Endodermal cell (in vitro differentiated cells): ENCODE measurements at regions not wholly inside any gene's neighbourhood (a gene's known extent, or its start where the extent isn't known, plus 50 kb on each side); places are given as distances from the start of the nearest gene placed in this dataset.

ENCODE experiments used
- DNase-seq: peaks from one replicate; pipeline ENCODE4 v3.0.0-alpha.2; 2017
- H3K27ac ChIP-seq: 2 replicates; pipeline ENCODE4 v1.5.1; 2013; ENCODE audit warnings: mild to moderate bottlenecking, low read depth, low read length, moderate library complexity
- H3K27me3 ChIP-seq: 2 replicates; pipeline ENCODE4 v1.6.1; 2013; ENCODE audit warnings: mild to moderate bottlenecking, low read length, moderate library complexity; ENCODE audit not compliant: insufficient read depth, control insufficient read depth, poor library complexity, severe bottlenecking
- H3K36me3 ChIP-seq: 2 replicates; pipeline ENCODE4 v1.7.0; 2013; ENCODE audit warnings: mild to moderate bottlenecking, low read length, moderate library complexity; ENCODE audit not compliant: control insufficient read depth, insufficient read depth
- H3K4me1 ChIP-seq: one replicate; pipeline ENCODE4 v1.7.0; 2013; ENCODE audit warnings: low read length; ENCODE audit not compliant: control insufficient read depth, insufficient read depth
- H3K4me3 ChIP-seq: 2 replicates; pipeline ENCODE4 v1.5.1; 2013; ENCODE audit warnings: mild to moderate bottlenecking, low read length, moderate library complexity
- H3K9ac ChIP-seq: 2 replicates; pipeline ENCODE4 v1.6.1; 2013; ENCODE audit warnings: mild to moderate bottlenecking, low read length, moderate library complexity; ENCODE audit not compliant: poor library complexity, severe bottlenecking; ENCODE audit errors: extremely low read depth
- H3K9me3 ChIP-seq: 2 replicates; pipeline ENCODE4 v1.6.1; 2013; ENCODE audit warnings: mild to moderate bottlenecking, low read length, moderate library complexity; ENCODE audit not compliant: control insufficient read depth
- H3K27ac Mint-ChIP-seq: 2 replicates; pipeline ENCODE4 v1.8.0; 2020; ENCODE audit warnings: mixed read lengths
- H3K27me3 Mint-ChIP-seq: 2 replicates; pipeline ENCODE4 v1.8.0; 2021; ENCODE audit warnings: mild to moderate bottlenecking, mixed read lengths; ENCODE audit not compliant: insufficient read depth
- H3K36me3 Mint-ChIP-seq: 2 replicates; pipeline ENCODE4 v1.8.0; 2020; ENCODE audit warnings: low read depth, mixed read lengths
- H3K4me1 Mint-ChIP-seq: 2 replicates; pipeline ENCODE4 v1.8.0; 2020; ENCODE audit warnings: mixed read lengths
- H3K4me3 Mint-ChIP-seq: 2 replicates; pipeline ENCODE4 v1.8.0; 2020; ENCODE audit warnings: mild to moderate bottlenecking, moderate library complexity, mixed read lengths
- H3K9me3 Mint-ChIP-seq: 2 replicates; pipeline ENCODE4 v1.8.0; 2020; ENCODE audit warnings: mild to moderate bottlenecking, mixed read lengths
- CTCF ChIP-seq: fragments of 200-600 bp; sonication (generic); conservative IDR thresholded peaks from 2 replicates; pipeline ENCODE4 v1.5.0; 2021; ENCODE audit warnings: antibody characterized with exemption, mild to moderate bottlenecking
- WGBS, 2 experiments: methylation state at CpG; one replicate each; pipeline versions ENCODE4 v1.1.5 to v1.1.7; 2013; ENCODE audit warnings: missing lambda C conversion rate in 2 of 2, mixed read lengths in 1 of 2; ENCODE audit not compliant: insufficient coverage in 1 of 2, insufficient read length in 1 of 2; 5-methylcytosine and 5-hydroxymethylcytosine counted together

GRCh38 chr1:234550341-234551031, 59.5 kb downstream of the IRF2BP2 start:
- H3K36me3 ChIP-seq: no peaks in the 10 kb centered on the region

GRCh38 chr1:234549447-234550021, 60.4 kb downstream of the IRF2BP2 start:
- H3K9me3 Mint-ChIP-seq: no peaks in the 10 kb centered on the region
- Histone ChIP-seq H3K27me3 (no peaks in the 10 kb centered on the region), H3K4me3 (no peak overlapping the region), H3K9ac (no peak overlapping the region), H3K27ac (no peak overlapping the region), H3K36me3 (no peaks in the 10 kb centered on the region), H3K9me3 (no peaks in the 10 kb centered on the region), H3K4me1 (peaks cover 22% of the 10 kb centered on the region)
- peak; percentile 15 for DNase-seq
- no peak overlapping the region for H3K4me3 Mint-ChIP-seq
- no peaks in the 10 kb centered on the region for H3K36me3 Mint-ChIP-seq
- H3K27me3 Mint-ChIP-seq: no peaks in the 10 kb centered on the region
- H3K27ac Mint-ChIP-seq: no peak overlapping the region
- H3K4me1 Mint-ChIP-seq: peaks cover 36% of the 10 kb centered on the region
- TF ChIP-seq CTCF: no peak
- 93 to 97% methylated on average over 6 to 10 of the region's 10 CpGs for WGBS, 2 experiments

More at GRCh38 chr1:234550341-234551031, 59.5 kb downstream of the IRF2BP2 start:
- Mint-ChIP-seq H3K27ac (no peak overlapping the region), H3K27me3 (no peaks in the 10 kb centered on the region), H3K4me3 (no peak overlapping the region), H3K36me3 (no peaks in the 10 kb centered on the region), H3K9me3 (no peaks in the 10 kb centered on the region), H3K4me1 (peaks cover 26% of the 10 kb centered on the region)
- WGBS, 2 experiments: 90 to 95% methylated on average over 15 to 16 of the region's 16 CpGs
- Histone ChIP-seq H3K4me3 (no peak overlapping the region), H3K27me3 (no peaks in the 10 kb centered on the region), H3K27ac (peak overlapping the region; percentile 31), H3K4me1 (peaks cover 17% of the 10 kb centered on the region), H3K9ac (no peak overlapping the region), H3K9me3 (no peaks in the 10 kb centered on the region)
- DNase-seq: peak; percentile 47
- TF ChIP-seq CTCF: no peak

GRCh38 chr1:234546890-234547788, 62.8 kb downstream of the IRF2BP2 start:
- Histone ChIP-seq H3K9ac (no peak overlapping the region), H3K4me1 (peaks cover 16% of the 10 kb centered on the region), H3K27me3 (no peaks in the 10 kb centered on the region), H3K9me3 (no peaks in the 10 kb centered on the region), H3K4me3 (peak overlapping the region; percentile 47), H3K36me3 (no peaks in the 10 kb centered on the region), H3K27ac (no peak overlapping the region)
- peaks cover 4% of the 10 kb centered on the region for H3K27me3 Mint-ChIP-seq
- no peaks in the 10 kb centered on the region for H3K9me3 Mint-ChIP-seq
- H3K27ac Mint-ChIP-seq: peak overlapping the region; percentile 39
- H3K4me1 Mint-ChIP-seq: peaks cover 45% of the 10 kb centered on the region
- H3K4me3 Mint-ChIP-seq: no peak overlapping the region
- no peak for DNase-seq
- TF ChIP-seq CTCF: no peak
- no peaks in the 10 kb centered on the region for H3K36me3 Mint-ChIP-seq
- WGBS, 2 experiments: 86 to 95% methylated on average over 3 to 6 of the region's 6 CpGs
